PC-9 (cell line): ENCODE measurements at regions not wholly inside any gene's neighbourhood (a gene's known extent, or its start where the extent isn't known, plus 50 kb on each side); places are given as distances from the start of the nearest gene placed in this dataset.

Experiments
- EZH2 ChIP-seq: fragments of 200-600 bp; sonication (generic); IDR thresholded peaks from 2 replicates; pipeline ENCODE4 v1.8.0; 2017; ENCODE audit warnings: antibody characterized with exemption, low read depth
- TF ChIP-seq, protein P1 (sequence below): fragments of 200-600 bp; sonication (generic); conservative IDR thresholded peaks from 2 replicates; pipeline ENCODE4 v1.6.1; 2017; ENCODE audit warnings: mixed run types, antibody characterized with exemption, mild to moderate bottlenecking, moderate library complexity

- no peak for TF ChIP-seq EZH2
- TF ChIP-seq, protein P1, sequence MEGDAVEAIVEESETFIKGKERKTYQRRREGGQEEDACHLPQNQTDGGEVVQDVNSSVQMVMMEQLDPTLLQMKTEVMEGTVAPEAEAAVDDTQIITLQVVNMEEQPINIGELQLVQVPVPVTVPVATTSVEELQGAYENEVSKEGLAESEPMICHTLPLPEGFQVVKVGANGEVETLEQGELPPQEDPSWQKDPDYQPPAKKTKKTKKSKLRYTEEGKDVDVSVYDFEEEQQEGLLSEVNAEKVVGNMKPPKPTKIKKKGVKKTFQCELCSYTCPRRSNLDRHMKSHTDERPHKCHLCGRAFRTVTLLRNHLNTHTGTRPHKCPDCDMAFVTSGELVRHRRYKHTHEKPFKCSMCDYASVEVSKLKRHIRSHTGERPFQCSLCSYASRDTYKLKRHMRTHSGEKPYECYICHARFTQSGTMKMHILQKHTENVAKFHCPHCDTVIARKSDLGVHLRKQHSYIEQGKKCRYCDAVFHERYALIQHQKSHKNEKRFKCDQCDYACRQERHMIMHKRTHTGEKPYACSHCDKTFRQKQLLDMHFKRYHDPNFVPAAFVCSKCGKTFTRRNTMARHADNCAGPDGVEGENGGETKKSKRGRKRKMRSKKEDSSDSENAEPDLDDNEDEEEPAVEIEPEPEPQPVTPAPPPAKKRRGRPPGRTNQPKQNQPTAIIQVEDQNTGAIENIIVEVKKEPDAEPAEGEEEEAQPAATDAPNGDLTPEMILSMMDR: no peak
Measured at GRCh38 chr12:103177639-103178255, 220.3 kb downstream of the ASCL1 start.
